ENCODE measurements at regions not wholly inside any gene's neighbourhood (a gene's known extent, or its start where the extent isn't known, plus 50 kb on each side); places are given as distances from the start of the nearest gene placed in this dataset.

- TF ChIP-seq CTCF (IDR thresholded peaks at IDR 0.05) (no peak), ZFX (IDR thresholded peaks at IDR 0.05; ENCODE audit: borderline replicate concordance) (no peak)
These were observed 76.5 kb upstream of the ITPRID1 start for GRCh38 chr7:31437250-31437865.

Measured in 22Rv1 (cell line).